HG02943 (cell line): ENCODE measurements at regions not wholly inside any gene's neighbourhood (a gene's known extent, or its start where the extent isn't known, plus 50 kb on each side); places are given as distances from the start of the nearest gene placed in this dataset.
"Not testable (repeated sequence)": the region's sequence is repeated elsewhere in the genome, so short reads cannot be mapped to it uniquely, and the experiment has no call there.

Experiments used
- ATAC-seq: cut with Tn5 transposase; IDR thresholded peaks from one replicate; pipeline ENCODE4 v1.9.1; 2021; ENCODE audit warnings: mild to moderate bottlenecking, low read depth, moderate library complexity; ENCODE audit not compliant: unreplicated experiment

GRCh38 chr11:96964661-96965060 is 574.8 kb downstream of the JRKL start:
- ATAC-seq, result no peak

- ATAC-seq, result no peak
These were observed 577.8 kb downstream of the JRKL start for GRCh38 chr11:96967616-96968015.

DNA sequence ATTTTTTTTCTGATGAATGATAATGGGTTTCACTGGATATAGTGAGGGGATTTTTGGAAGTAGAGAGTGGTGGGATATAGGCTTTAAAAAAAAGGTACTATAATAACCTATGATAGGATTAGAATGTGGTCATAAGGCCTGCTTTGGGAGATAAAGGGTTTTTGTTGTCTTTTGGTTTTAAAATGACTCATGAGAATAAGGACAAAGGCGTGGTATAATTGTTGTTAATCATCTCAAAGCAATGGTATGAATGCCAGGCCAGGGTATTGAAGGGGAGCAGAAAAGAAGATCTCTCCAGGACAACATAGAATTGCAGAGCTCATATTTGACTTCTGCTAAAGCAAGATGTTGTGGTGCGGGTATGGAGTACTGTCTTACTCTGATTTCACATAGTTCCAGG is 579.4 kb downstream of the JRKL start:
- no peak for ATAC-seq

DNA sequence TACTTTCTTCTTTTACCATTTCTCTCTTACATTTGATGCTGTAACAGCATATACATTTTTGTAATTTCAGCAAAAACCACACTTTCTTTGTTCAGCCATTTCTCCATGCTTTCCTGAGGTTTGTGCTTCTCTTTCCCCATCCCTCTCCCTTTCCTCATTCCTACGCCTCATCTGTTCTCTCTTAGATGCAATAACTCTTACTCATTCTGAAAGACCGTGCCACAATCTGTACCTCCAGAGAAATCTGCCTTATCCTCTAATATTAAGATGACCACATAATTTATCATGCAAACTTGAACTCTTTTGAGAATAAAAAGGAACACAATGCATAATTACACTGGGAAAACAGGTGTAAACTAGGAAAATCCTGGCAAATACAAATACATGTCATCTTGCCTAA is 588.9 kb downstream of the JRKL start:
- no peak for ATAC-seq

DNA sequence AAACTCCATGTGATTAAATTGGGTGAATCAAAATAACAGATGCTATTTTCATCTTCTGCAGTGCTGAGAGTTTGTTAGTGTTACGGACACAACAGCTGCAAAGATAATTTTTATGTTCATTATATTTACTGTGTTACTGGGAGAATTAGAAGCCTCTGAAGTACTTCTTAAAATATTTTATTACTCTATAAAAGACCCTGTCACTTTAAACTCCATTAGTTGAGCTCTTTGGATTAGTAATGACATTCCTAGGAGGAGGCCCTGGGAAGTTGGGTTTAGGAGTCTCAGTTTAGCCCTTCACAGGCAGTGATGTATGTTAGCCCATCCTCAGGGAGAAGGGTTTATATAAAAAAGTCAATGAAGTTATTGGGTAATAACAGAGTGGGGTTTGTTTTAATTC is 596.7 kb downstream of the JRKL start:
- no peak for ATAC-seq

GRCh38 chr11:96990914-96991313 is 601.1 kb downstream of the JRKL start:
- ATAC-seq, result no peak

GRCh38 chr11:97000481-97000880 is 610.7 kb downstream of the JRKL start:
- no peak for ATAC-seq

DNA sequence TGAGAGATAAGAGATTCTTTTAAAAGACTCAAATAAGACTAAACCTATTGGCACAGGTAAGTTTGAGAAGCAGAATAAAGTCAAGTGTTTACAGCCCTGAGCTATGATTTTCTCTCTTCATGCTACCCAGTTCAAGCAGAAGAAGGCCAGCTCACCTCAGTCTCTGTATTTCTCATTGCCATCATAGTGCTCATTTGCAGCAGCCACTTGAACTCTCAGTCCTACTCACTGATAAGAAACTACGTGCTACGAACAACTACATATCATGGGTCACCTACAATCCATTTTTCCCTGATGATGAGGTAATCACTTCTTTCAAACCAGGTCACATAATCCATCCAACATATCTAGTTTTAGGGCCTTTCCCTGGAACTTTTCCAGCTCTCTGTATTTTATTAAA is 617.5 kb downstream of the JRKL start:
- no peak for ATAC-seq

DNA sequence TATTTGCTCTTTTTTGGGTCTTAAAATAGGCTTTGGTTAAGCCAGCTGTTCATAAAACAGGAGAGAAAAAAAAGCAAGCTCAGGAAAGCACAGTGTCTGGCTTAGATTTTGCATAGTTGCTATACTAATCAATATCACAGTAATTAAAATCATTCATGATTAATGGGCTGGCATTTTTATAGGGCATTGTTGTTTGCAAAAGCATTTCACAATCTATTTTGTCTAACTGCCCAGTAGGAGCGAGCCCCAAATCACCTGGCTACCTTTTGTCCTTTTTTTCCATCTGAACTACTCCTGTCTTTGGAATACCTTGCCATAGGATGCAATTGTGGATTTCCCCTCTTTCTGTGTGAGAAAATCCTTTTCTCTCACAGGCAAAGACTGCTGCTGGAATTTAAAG is 619.8 kb downstream of the JRKL start:
- no peak for ATAC-seq

GRCh38 chr11:97010997-97011396 is 621.2 kb downstream of the JRKL start:
- ATAC-seq, result not testable (repeated sequence)

DNA sequence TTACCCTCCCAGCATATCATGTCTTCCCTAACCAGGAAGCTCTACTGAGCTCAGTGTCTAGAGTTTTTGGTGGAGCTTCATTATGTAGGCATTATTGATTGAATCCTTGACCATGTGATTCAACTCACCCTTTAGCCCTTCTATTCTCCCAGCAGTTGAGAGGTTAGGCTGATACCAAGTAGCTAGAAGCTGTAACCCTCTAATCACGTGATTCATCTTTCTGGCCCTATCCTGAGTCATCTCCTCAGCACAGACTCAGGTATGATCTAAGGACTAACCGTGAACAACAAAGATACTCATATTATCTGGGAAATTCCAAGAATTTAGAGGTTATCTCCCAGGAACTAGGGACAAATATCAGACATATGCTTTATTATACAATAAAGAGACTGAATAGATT is 625.5 kb downstream of the JRKL start:
- no peak for ATAC-seq

GRCh38 chr11:97019305-97019704 is 629.5 kb downstream of the JRKL start:
- no peak for ATAC-seq

DNA sequence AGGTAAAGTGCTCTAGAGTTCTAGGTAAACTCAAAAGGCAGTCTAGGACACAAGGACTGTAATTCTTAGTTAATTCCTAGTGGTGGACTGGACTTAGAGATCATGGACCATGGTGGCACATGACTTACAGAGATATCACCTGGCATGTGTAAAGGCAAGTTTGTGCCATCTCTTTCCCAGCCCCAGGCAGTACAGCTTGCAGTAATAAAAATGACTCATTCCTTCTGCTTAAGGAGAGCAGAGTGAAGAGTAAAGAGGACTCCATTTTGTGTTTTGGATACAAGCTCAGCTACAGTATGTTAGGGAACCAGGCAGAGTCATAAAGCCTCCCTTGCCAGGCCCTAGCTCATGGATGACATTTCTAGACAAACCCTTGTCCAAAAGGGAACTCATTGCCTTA is 629.9 kb downstream of the JRKL start:
- no peak for ATAC-seq

GRCh38 chr11:97022955-97023354 is 633.1 kb downstream of the JRKL start:
- ATAC-seq, result no peak

DNA sequence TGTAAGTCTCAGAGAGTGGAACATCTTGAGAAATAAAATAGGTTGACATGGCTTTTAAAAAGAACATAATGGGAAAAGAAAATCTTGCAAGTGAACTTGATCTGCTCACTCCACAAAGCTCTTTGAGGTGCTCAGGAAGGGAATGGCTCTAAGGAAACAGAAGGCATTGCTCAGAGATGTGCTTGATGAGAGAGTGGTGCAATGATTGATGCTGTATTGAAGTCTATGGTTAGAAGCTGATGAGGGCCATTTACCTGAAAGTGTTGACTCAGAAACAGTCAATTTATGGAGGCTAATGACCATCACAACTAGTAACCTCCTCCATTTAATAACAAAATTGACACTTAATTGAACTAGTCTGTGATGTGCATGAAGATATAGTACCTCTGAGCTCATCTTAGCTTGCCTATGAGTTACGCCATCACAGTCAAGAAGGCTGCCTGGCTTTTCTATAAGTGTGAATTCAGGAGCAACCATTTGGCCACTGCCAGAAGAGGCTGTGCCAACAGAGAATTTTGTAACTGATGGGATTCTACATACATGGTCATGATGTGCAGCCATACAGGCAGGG is 639.1 kb downstream of the JRKL start:
- no peak for ATAC-seq

DNA sequence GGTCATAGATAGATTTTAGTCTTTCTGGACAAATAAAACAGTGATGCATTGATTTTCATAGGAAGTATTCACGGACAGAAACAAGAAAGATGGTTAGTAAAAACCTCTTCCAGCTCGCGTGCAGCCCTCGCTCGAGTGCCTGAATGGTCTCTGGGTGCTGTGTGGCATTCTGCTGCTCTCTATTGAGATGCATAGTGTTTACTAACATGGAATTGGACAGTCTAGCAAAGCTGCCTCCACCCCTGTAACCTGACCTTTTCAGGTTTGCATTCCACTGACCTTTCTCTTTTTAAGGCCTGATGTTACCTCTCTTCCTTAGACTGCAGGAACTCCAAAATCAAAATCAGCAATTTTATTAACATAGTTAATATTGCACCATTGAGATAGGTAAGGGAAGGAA is 643.4 kb downstream of the JRKL start:
- ATAC-seq, result no peak

- no peak for ATAC-seq
These were observed 658.7 kb downstream of the JRKL start for GRCh38 chr11:97048481-97048880.

- ATAC-seq, result no peak
These were observed 670.4 kb downstream of the JRKL start for GRCh38 chr11:97060184-97060583.

GRCh38 chr11:97069160-97069559 is 679.3 kb downstream of the JRKL start:
- ATAC-seq, result no peak

DNA sequence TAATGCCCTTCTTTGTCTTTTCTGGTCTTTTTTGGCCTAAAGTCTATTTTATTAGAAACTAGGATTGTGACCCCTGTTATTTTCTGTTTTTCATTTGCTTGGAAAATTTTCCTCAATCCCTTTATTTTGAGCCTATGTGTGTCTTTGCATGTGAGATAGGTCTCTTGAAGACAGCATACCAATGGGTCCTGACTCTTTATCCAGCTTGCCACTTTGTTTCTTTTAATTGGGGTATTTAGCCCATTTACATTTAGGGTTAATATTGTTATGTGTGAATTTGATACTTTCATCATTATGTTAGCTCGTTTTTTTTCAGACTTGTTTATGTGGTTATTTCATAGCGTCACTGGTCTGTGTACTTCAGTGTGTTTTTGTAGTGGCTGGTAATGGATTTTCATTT is 682.6 kb downstream of the JRKL start:
- ATAC-seq, result no peak

DNA sequence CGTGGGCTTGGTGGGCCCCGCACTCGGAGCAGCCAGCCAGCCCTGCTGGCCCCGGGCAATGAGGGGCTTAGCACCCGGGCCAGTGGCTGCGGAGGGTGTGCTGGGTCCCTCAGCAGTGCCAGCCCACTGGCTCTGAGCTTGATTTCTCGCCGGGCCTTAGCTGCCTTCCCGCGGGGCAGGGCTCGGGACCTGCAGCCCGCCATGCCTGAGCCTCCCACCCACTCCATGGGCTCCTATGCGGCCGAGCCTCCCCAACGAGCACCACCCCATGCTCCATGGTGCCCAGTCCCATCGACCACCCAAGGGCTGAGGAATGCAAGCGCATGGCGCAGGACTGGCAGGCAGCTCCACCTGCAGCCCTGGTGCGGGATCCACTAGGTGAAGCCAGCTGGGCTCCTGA is 686.9 kb downstream of the JRKL start:
- not testable (repeated sequence) for ATAC-seq

- no peak for ATAC-seq
These were observed 688.6 kb downstream of the JRKL start for GRCh38 chr11:97078443-97078842.

GRCh38 chr11:97079244-97079643 is 689.4 kb downstream of the JRKL start:
- ATAC-seq, result no peak
